HG03175 (cell line): ENCODE measurements at regions not wholly inside any gene's neighbourhood (a gene's known extent, or its start where the extent isn't known, plus 50 kb on each side); places are given as distances from the start of the nearest gene placed in this dataset.

ENCODE experiments used
- ATAC-seq: cut with Tn5 transposase; IDR thresholded peaks from one replicate; pipeline ENCODE4 v1.9.1; 2021; ENCODE audit warnings: mild to moderate bottlenecking, moderate library complexity; ENCODE audit not compliant: unreplicated experiment

DNA sequence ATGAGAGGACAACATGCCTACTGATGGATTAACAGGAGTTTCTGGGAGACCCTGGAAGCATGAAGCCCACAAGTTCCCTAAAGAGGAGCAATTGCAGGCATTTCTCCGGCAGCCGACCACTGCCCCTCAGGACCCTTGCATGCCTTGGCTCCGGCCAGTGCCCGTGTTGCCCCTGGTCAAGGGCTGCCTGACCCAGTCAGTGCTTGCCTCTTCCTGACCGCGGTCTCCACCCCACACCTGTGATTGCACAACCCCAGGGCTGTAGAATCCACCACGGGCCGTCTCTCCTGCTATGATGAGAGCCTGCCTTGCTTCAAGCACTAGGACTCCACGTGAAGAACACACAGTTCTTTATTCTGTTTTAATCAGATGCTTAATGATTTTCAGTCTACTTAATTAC is 127.5 kb downstream of the GLI2 start:
- no peak for ATAC-seq

DNA sequence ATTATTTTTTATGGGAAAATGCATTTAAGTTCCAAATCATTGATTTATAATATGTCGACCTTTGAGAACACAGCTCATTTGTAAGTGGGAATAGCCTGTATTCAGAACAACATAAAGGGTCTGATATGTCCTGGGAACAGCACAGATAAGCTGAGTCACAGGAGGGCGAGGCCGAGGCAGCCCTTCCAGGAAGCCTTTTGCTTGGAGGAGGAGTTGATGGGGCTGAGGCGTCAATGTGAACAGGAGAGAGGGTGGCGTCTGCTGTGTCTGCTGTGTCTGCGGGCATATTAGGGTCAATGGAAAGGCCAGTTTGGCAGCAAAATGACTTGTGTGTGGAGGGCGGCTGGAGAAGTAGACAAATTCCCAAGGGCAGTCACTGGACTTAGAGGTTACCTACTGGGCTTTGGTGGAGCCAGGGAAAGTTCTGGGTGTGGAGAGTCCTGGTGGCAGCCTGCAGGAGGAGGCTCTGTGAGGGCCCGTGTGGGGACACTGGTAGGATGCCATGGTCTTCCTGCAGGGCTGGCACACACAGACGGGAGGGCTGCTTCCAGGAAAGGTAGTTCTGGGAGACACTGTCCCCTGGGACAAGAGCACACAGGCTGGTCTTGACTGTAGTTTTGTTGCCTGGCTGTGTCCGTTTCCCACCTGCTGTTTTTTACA is 128.1 kb downstream of the GLI2 start:
- no peak for ATAC-seq

DNA sequence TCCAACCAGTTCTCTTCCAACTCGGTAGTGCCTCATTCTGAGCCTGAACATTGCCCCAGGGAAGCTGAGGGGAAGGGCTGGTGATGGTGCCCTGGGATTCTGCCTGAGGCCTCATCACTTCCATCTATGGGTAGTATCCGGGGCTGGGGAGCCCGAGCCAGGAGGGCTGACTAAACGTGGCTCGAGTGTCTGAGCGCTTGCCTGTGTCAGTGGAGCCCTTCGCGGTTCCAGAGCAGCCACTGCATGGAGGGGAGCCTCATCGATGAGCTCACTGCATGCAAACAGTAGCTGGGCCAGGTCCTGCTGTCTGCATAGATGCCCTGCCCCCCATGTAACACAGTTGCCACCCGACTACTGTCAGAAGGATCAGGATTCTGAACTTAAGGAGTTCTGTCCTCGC is 129.3 kb downstream of the GLI2 start:
- no peak for ATAC-seq

DNA sequence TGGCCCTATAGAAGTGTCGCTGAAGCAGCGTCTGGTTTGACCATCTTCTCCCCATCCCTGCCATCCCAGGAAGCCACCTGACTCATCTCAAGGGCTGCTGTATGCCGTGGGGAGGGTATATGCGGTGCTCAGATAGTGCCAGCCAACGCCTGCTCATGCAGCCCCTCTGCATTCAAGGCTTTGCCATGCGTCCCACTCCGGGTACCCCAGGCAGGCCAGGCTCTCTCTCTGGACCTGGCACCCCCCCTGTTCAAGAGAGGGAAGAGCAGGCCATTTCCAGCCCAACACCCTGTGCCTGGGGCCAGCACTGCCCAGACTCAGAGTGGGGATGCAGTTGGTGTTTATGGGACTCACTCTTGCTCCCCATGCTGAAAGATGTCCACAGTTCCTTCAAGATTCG is 130.0 kb downstream of the GLI2 start:
- no peak for ATAC-seq

DNA sequence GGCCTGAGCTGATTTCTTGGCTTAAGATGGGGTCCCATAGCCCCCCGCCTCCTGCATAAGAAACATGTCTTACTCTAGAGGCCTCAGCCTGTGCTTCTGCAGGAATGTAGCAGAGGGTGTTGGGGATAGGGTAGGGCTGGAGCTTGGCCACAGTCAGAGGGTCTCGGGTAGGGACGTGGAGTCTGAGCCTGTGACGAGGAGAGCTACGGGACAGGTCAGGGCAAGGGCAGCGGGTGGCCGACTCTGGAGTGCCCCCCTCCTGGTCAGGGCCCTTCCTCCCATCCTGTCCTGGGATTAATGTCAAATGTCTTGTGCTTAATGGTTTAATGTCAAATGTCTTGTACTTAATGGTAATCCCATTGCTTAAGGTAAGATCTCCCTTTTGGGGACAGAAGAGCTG is 130.4 kb downstream of the GLI2 start:
- ATAC-seq: no peak

DNA sequence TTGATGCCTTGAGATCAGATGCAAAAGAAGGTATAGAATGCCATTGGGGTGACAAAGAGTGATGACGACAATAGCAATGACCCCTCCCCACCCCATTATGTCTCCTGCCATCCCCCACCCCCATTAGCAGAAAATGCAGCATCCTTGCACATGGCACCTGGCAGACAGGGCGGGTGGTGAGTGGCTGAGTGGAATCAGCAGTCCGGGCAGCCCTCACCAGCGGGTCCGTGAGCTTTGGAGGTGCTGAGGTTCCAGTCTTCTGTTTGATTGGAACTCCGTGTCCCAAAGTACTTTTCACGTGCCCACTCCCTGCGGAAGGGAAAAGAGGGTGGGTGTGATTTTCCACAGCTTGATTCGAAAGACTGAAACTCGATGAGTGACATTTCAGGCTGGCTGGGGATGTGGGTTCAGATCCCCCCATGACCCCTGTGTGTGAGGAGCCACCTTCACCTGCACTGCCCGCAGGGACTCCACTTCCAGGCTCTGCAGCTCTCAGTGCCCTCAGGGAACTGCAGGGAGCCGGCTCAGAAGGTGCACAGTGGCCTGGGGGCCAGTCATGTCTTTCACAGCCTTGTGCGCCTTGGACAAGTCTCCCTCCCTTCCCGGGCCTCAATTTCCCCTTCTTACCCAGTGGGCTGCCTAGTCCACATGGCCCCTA is 130.9 kb downstream of the GLI2 start:
- ATAC-seq: no peak

DNA sequence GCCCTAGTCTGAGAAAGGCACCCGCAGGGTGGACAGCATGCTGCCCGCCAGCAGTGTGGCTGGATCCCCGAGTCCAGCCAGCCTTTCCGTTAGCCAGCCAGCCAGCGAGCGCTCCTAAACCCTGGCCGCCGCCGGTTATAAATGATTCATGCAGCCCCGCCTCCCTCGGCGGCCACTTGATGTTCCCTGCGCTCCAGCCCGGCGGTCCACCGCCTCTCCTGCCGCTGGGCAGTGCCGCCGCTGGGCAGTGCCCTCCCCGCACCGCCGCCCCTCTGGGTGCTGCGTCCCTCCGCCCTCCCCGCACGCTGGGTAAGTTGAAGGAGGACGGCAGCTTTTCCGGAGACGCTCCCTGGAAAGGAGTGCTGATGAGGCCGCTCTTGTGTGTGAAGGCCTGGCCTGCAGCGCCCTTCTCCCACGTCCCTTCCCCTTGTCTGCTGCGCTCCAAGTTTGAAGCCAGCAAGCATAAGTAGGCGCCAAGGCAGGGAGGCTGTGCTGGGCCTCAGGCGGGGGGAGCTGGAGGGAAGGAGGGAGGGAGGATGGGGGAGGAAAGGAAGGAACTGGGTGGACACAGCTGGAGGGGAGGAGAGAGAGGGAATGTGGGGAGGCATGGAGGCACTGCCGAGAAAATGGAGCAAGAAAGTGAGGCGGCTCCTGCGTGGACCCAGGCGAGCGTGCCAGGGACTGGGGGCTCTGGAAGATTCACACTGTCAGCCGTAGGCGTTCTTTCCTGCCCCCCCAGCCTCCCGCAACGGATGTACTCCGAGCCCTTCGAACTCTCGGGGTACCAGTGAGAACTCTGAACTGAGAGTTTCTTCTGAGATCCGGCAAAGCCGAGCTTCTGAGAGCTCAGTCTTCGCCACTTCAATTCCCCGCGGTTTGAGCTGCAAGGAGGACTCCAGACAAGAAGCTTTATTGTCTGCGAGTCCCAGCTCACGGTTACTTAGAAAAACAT is 131.9 kb downstream of the GLI2 start:
- no peak for ATAC-seq

DNA sequence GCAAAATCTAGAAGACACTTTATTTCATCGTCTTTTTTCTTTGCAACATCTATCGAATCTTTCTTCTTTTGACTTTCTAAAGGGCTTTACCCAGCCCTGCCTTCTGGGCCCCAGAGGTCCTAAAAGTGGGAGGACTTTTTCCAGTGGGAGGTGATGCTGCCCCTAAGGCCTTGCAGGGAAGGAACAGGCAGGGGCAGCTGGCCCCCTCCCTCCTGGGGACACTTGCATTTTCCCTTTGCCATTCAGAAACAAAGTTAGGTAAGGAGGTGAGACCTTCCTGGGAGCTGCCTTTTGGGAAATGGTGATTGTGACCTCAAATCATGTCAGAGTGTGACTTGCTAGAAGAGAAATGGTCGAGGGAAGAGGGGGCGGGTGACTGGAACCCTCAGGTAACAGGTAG is 132.7 kb downstream of the GLI2 start:
- ATAC-seq: no peak

DNA sequence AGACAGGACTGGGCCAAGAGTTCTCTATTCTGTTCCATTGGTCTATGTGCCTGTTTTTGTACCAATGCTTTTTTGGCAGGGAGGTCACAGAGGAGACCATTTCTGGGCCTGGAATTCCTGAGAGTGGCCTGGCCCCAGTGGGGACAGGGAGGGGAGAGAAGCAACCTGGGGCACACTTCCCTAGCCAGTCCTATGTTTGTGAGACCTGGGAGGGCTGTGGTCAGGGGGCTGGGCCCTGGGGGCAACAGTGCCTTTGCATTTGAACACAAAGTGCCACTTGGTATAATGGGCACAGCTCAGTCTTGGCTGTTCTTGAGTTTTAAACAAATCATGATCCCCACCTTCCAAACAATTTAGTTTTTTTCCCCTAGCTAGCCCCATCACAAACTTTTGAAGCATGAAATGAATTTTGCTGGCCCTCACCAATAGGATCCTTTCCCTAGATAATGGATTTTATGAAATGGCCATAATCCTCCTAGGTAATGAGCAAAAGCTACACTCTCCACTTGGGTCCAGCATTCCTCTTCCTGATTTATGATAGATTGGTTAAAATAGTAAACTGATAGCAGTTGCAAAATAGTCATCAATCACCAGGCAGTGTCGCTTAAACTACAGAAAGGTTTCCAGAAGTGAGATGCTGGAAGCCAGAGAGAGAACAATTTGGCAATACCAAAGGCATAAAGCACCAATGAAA is 133.5 kb downstream of the GLI2 start:
- no peak for ATAC-seq

DNA sequence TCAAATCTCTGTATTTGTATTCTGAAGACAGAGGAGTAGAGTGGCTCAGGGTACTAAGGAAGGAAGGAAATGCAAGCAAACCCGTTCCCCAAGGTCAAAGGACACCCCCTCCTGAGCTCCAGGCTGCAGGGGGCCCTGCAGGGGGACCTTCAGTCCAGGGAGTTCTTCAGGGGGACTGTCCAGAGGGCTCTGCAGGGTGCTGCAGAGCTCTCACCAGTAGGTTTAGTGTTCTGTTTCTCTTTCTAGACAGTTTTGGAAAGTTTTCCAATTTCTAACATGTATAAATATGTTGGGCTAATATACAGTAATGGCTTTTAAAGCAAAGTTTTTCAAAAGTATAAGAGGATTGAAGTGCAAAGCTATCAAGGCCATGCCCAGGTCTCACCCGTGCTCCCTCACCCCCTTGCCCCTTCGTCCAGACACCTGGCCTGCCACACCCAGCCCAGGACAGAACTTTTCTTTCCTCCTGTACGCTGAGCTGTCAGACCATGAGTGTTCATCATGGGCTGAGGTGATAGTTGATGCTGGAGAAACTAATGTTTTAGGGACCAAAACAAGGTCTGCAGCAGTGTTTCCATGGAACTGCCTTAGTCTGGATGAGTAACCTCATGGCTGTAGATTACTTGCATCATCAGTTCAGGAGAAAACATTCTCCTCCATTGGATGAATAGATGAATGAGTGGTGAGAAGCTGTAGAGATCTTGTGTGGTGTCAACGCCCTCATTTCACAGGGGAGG is 134.2 kb downstream of the GLI2 start:
- no peak for ATAC-seq

DNA sequence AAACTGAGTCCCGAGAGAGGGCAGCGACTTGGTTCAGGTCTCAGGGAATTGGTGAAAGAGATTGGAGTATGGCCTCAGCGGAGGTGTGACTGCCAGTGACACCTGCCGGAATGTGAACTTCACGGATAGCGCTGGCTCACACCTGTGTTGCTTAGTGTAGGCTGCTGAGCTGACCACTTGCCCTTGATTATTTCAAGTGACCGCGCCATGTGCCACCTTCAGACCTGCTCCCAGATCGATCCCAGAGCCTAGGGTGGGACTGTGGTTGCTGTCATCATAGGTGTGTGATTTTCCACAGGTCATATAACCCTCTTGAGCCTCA is 134.8 kb downstream of the GLI2 start:
- ATAC-seq: no peak

DNA sequence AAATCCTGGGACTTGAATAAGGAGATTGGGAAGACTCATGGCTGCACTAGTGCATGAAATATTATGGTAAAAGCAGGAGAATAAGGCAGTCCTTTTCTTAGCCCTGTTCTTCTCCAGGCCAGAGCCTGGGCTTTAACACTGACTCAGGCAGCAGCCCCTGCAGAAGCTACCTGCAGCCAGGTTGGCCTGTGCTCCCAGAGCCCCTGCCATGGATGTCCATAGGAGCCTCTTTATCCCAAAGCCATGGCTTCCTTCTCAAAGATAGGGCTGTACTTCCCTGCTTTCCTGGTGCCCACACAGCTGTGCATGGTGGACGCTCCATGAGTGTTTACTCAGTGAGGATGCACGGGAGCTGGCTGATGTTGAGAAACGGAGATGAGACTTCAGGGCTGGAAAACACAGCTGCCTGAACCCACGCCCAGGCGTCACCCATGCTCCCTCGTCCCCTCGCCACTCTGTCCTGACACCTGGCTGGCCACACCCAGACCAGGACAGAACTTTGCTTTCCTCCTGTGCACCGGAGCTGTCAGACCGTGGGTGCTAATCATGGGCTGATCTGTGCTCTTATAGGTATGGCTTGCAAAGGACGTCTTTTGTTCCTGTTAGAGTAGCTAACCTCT is 135.5 kb downstream of the GLI2 start:
- ATAC-seq: no peak

DNA sequence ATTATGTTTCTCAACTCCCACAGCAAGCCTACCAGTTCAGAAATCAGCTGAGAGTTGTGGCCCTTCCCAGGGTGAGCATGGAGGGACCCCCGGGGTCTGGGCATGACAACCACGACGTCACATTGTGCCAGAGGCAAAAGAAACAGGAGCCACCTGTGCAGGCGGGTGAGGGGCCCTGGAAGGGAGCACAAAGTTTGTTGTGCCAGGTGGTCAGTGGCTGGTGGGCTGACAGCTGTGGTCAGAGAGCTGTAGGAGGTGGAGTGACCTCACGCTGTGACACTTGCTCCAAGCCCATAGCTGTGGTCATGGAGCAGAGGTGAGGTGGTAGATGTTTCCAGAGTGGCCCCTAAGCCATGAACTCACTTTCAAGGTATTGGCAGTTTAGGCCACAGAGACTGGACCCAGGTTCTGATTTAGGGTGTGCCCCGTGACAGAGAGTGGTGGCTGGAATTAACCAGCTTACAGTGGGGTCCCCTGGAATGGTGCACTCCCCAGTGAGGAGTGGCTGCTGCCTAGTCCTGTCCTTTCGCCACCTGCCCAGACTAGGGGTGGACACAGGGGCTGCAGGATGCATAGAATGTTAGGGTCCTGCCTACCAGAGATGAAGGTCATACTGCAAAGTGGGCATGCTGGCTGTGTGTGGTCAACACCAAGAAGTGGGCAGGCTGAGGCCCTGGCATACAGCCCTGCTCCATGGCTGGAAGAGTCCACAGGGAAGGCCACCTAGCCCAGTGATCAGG is 136.4 kb downstream of the GLI2 start:
- ATAC-seq: no peak

DNA sequence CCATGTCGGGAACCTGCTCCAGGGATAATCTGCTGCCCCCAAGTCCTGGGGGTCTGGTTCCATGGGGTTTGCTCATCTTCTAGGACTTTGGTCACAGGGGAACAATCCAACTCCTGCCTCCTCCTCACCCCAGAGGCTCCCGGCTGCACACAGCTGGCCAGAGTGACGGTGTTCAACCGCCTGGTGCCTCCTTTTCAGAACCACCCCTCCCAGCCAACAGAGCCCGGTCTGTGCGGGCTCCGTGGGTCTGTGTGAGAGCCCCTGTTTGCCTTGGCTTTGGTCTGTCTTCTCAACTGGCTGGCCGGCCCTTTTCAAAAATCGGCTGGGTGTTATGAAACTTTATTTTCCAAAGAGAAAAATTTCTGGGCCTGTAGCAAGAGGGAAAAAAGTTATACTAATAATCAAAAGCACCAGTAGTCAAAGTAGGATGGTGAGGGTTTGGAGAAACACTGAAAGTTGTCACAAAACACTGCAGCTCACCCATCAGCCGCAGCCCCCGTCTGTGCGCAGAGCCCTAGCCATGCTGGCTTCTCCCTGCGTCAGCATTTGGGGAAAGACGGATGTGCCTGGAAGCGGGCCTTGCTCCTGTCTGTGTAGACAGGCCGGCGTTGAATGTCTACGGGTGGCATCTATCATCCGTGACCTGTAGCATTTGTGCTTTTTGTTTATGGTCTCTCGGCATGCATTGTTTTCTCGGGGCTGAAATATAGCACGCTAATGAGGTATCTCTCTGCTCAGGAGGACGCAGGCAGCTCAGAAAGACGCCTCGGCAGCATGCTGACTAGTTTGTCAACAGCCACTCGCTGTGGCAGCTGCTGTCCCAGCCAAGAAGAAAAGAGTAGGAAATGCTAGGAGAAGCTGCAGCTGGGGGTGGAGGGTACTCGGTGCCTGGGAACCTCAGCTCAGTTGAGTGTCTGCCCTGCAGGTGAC is 138.6 kb downstream of the GLI2 start:
- no peak for ATAC-seq

DNA sequence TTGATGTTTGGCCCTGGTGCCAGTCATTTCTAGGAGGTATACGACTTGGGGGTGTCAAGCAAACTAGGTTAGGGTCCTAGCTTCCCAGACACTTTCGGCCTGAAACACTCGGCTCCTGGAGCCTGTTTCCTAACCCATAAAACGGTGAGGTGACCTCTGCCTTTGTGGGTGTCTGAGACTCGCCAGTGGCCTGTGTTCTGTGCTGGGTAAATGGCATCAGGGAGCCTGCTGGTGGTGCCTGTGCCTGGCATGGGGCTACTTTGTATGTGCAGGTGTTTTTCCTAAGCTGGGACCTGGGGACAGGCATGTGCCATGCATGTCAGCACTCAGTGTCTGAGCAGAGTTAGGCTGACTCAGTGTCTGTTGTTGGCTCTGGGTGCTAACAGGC is 139.2 kb downstream of the GLI2 start:
- no peak for ATAC-seq

DNA sequence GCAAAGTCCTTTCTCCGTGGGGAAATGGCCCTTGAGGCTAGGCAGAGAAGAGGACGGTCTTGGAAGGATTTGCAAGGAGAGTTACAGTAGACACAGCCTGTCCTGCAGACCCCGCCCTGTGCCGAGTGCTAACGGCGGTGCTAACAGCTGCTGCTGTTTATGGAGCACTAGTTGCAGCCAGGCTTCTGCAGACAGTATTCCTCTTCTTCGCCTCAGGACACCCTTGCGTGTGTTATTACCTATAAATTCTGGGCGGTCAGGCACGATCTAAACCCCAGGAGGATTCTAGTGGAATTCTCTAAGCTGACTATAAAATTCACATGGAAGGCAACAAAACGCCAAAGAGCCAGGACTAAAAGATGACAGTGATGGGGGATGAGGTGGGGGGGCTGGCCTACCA is 139.8 kb downstream of the GLI2 start:
- no peak for ATAC-seq

DNA sequence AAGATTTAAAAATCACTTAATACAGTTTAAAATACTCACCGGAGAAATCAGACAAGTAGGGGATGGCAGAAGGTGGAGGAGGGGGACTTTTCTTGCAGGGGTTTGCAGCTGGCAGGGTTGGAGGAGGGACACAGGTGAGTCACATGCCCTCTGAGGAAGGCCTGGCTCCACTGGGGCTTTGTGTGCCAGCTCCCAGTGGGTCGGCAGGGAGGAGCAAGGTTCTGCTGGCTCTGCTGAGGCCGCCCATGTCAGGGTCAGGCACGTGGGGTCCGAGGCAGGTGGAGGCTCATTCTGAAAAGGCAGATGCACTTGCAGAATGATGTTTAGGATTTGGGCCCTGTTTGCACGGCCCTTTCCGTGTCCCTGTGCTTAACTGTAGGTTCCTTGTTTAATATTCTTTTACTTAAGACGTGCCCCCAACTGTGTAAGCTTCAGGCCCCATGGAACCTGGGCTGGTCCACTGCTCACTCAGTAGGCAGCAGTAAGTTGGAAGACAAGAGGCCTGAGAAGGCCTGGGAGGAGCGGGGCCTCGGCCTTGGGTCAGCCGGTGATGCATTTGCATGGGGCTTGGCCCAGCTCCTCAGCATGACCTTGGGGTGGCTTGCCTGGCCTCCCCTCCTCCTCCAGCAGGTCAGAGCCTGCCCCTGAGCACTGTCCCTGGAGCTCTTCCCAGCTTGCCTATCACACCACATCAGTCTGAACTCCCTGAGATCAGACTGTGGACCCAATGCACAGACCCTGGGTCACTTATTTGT is 141.0 kb downstream of the GLI2 start:
- ATAC-seq: no peak

DNA sequence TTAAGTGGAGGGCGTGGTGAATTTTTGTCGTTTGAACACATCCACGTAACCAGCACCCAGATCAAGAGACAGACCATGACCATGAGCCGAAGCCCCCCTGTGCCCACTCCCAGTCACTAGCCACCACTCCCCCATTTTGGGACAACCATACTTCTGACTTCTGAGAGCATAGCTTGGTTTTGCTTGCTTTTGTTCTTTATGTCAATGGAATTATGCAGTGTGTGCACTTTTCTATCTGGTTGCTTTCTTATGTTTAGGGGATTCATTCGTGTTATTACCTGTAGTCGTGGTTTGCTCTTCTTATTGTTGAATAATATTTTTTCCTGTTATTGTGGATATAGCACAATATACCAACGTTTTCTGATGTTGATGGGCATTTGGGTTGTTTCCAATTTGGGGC is 141.7 kb downstream of the GLI2 start:
- no peak for ATAC-seq
